MCF 10A (cell line): ENCODE measurements at regions not wholly inside any gene's neighbourhood (a gene's known extent, or its start where the extent isn't known, plus 50 kb on each side); places are given as distances from the start of the nearest gene placed in this dataset.

Source experiments
- BruUV-seq: library from RNA; stranded (reverse); fragments of 400-500 nt; replicated peaks from 2 replicates; lab custom pipeline; 2021; lab: Mats Ljungman, UMichigan
- CTCF ChIA-PET: fragments of 300-600 bp; sonication (Branson Sonifier 250); formaldehyde crosslinking; extraction: SDS; loops from one replicate; lab custom pipeline; 2021; ENCODE audit warnings: antibody characterized with exemption, inconsistent platforms; lab: Yijun Ruan, JAX
- POLR2A ChIA-PET: fragments of 300-600, 350-650 bp; sonication (Branson Sonifier 250); formaldehyde crosslinking; extraction: SDS; loops from one replicate; lab custom pipeline; 2020; ENCODE audit warnings: antibody characterized with exemption, inconsistent platforms; lab: Yijun Ruan, JAX
- DNase-seq: peaks from one replicate; pipeline ENCODE4 v3.0.0-alpha.2; 2018; ENCODE audit not compliant: unreplicated experiment
- H3K27ac Mint-ChIP-seq: one replicate; pipeline ENCODE4 v1.8.0; 2022; ENCODE audit warnings: mild to moderate bottlenecking, low read depth, mixed read lengths; ENCODE audit not compliant: unreplicated experiment
- H3K27me3 Mint-ChIP-seq: one replicate; pipeline ENCODE4 v1.8.0; 2022; ENCODE audit warnings: mixed read lengths; ENCODE audit not compliant: insufficient read depth, unreplicated experiment
- H3K36me3 Mint-ChIP-seq: one replicate; pipeline ENCODE4 v1.8.0; 2022; ENCODE audit warnings: mild to moderate bottlenecking, moderate library complexity, mixed read lengths; ENCODE audit not compliant: insufficient read depth, unreplicated experiment
- H3K4me1 Mint-ChIP-seq: one replicate; pipeline ENCODE4 v1.8.0; 2022; ENCODE audit warnings: mixed read lengths; ENCODE audit not compliant: insufficient read depth, unreplicated experiment
- H3K4me3 Mint-ChIP-seq: one replicate; pipeline ENCODE4 v1.8.0; 2022; ENCODE audit warnings: mild to moderate bottlenecking, moderate library complexity, mixed read lengths; ENCODE audit not compliant: unreplicated experiment
- H3K9me3 Mint-ChIP-seq: one replicate; pipeline ENCODE4 v1.8.0; 2022; ENCODE audit warnings: mixed read lengths; ENCODE audit not compliant: unreplicated experiment
- CTCF ChIP-seq: fragments of 200-600 bp; IDR thresholded peaks from one replicate; pipeline ENCODE4 v1.8.0; 2022; ENCODE audit warnings: antibody characterized with exemption, mild to moderate bottlenecking; ENCODE audit not compliant: unreplicated experiment
- intact Hi-C: fragments of 100-400 bp; cut with micrococcal nuclease; formaldehyde crosslinking; loops from 2 replicates; pipeline ENCODE4 v1.14.1; 2022

GRCh38 chr13:64639206-64639605 is 2590.9 kb downstream of the PCDH9 start:
- BruUV-seq: no TSS peak
- no peaks in the 10 kb centered on the region for H3K36me3 Mint-ChIP-seq
- ChIA-PET CTCF (no interaction called here), POLR2A (no interaction called here)
- intact Hi-C loops: no loop called here
- no peak for DNase-seq
- no peak overlapping the region for H3K4me3 Mint-ChIP-seq
- H3K9me3 Mint-ChIP-seq: no peaks in the 10 kb centered on the region
- no peak overlapping the region for H3K27ac Mint-ChIP-seq
- no peak for TF ChIP-seq CTCF
- no peaks in the 10 kb centered on the region for H3K27me3 Mint-ChIP-seq
- peaks cover 1% of the 10 kb centered on the region for H3K4me1 Mint-ChIP-seq

DNA sequence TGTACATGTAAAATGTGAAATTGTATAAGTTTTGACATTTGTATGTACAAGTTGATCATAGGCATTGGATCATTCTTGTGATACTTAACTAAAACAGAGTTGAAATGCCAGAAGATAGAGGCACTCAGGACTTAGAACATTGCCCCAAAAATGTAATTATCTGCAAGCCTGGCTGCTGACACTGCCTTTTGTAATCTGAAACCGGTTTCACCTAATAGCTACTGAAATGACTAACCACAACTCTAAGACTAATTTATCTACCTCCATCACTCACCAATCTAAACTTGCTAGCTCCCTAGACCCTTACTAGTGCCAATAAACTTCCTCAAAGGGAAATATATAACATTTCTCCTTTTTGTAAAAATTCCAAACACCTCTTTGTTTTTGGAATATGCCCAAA is 2596.2 kb downstream of the PCDH9 start:
- CTCF ChIA-PET: no interaction called here
- H3K27ac Mint-ChIP-seq: no peak overlapping the region
- peaks cover 5% of the 10 kb centered on the region for H3K4me1 Mint-ChIP-seq

DNA sequence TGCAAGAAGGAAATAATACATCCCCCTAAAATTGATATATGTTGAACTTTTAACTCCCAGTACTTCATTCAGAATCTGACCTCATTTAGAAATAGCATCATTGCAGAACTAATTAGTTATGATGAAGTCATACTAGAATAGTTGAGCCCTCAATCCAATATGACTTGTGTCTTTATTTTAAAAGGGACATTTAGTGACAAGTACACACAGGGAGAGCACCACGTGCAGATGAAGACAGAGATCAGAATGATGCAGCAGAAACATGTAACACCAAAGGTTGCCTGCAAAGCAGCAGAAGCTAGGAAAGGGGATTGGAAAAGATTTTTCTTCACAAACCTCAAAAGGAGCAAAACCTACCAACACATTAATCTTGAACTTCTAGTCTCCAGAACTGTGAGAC is 2602.5 kb downstream of the PCDH9 start:
- Mint-ChIP-seq H3K27ac (no peak overlapping the region), H3K9me3 (no peaks in the 10 kb centered on the region), H3K4me1 (no peaks in the 10 kb centered on the region), H3K36me3 (no peaks in the 10 kb centered on the region), H3K4me3 (no peak overlapping the region), H3K27me3 (no peaks in the 10 kb centered on the region)
- TF ChIP-seq CTCF: no peak
- no TSS peak for BruUV-seq
- no peak for DNase-seq
- ChIA-PET CTCF (no interaction called here), POLR2A (no interaction called here)
- intact Hi-C loops: no loop called here

More for the DNA sequence above, 2596.2 kb downstream of the PCDH9 start:
- no TSS peak for BruUV-seq
- Mint-ChIP-seq H3K27me3 (no peaks in the 10 kb centered on the region), H3K4me3 (no peak overlapping the region), H3K9me3 (no peaks in the 10 kb centered on the region), H3K36me3 (no peaks in the 10 kb centered on the region)
- intact Hi-C loops: no loop called here
- POLR2A ChIA-PET: no interaction called here
- TF ChIP-seq CTCF: no peak
- no peak for DNase-seq

- BruUV-seq: no TSS peak
- no peaks in the 10 kb centered on the region for H3K9me3 Mint-ChIP-seq
- TF ChIP-seq CTCF: no peak
- H3K36me3 Mint-ChIP-seq: no peaks in the 10 kb centered on the region
- CTCF ChIA-PET: no interaction called here
- H3K27ac Mint-ChIP-seq: no peak overlapping the region
- H3K4me1 Mint-ChIP-seq: no peaks in the 10 kb centered on the region
- DNase-seq: no peak
- POLR2A ChIA-PET: no interaction called here
- no peak overlapping the region for H3K4me3 Mint-ChIP-seq
- H3K27me3 Mint-ChIP-seq: no peaks in the 10 kb centered on the region
- intact Hi-C loops: no loop called here
These were observed 2604.0 kb downstream of the PCDH9 start for GRCh38 chr13:64626105-64626504.
